NCI-H748 treated with DMSO at 0.1 percent for 48 hours (cell line): ENCODE measurements at regions not wholly inside any gene's neighbourhood (a gene's known extent, or its start where the extent isn't known, plus 50 kb on each side); places are given as distances from the start of the nearest gene placed in this dataset.
"Not testable (repeated sequence)": the region's sequence is repeated elsewhere in the genome, so short reads cannot be mapped to it uniquely, and the experiment has no call there.

Source experiments
- DNase-seq: peaks from one replicate; lab custom pipeline; 2025; lab: John Stamatoyannopoulos, UW

GRCh38 chr4:63063760-63064159 is 1345.5 kb downstream of the TECRL start:
- DNase-seq, result no peak

- not testable (repeated sequence) for DNase-seq
Observed at GRCh38 chr4:63062891-63063290, 1346.4 kb downstream of the TECRL start.

GRCh38 chr4:63049726-63050125 is 1359.5 kb downstream of the TECRL start:
- no peak for DNase-seq

GRCh38 chr4:63049278-63049677 is 1360.0 kb downstream of the TECRL start:
- no peak for DNase-seq

GRCh38 chr4:63036159-63036866 is 1372.9 kb downstream of the TECRL start:
- DNase-seq, result no peak

- DNase-seq, result no peak
Observed at GRCh38 chr4:63029380-63029779, 1379.9 kb downstream of the TECRL start.

GRCh38 chr4:63020661-63021060 is 1388.6 kb downstream of the TECRL start:
- DNase-seq, result no peak

- DNase-seq, result no peak
Observed at GRCh38 chr4:63017300-63017699, 1392.0 kb downstream of the TECRL start.

- DNase-seq, result no peak
Observed at GRCh38 chr4:62970846-62971245, 1438.4 kb downstream of the TECRL start.

GRCh38 chr4:62960415-62960814 is 1448.8 kb downstream of the TECRL start:
- DNase-seq, result no peak

- no peak for DNase-seq
Observed at GRCh38 chr4:62953752-62954151, 1455.5 kb downstream of the TECRL start.

- no peak for DNase-seq
Observed at GRCh38 chr4:62952366-62952765, 1456.9 kb downstream of the TECRL start.

GRCh38 chr4:62948108-62948507 is 1461.1 kb downstream of the TECRL start:
- no peak for DNase-seq

GRCh38 chr4:62940229-62940628 is 1469.0 kb downstream of the TECRL start:
- no peak for DNase-seq

GRCh38 chr4:62930884-62931283 is 1478.4 kb downstream of the TECRL start:
- no peak for DNase-seq

GRCh38 chr4:62928483-62928882 is 1480.8 kb downstream of the TECRL start:
- no peak for DNase-seq

GRCh38 chr4:62927574-62927973 is 1481.7 kb downstream of the TECRL start:
- DNase-seq, result no peak

GRCh38 chr4:62923783-62924182 is 1485.5 kb downstream of the TECRL start:
- no peak for DNase-seq

- no peak for DNase-seq
Observed at GRCh38 chr4:62917649-62918048, 1491.6 kb downstream of the TECRL start.

- DNase-seq, result no peak
Observed at GRCh38 chr4:62914758-62915157, 1494.5 kb downstream of the TECRL start.

- no peak for DNase-seq
Observed at GRCh38 chr4:62913065-62913464, 1496.2 kb downstream of the TECRL start.

GRCh38 chr4:62912531-62912930 is 1496.7 kb downstream of the TECRL start:
- no peak for DNase-seq

- no peak for DNase-seq
Observed at GRCh38 chr4:62909238-62909637, 1500.0 kb downstream of the TECRL start.

GRCh38 chr4:62901101-62901500 is 1508.1 kb downstream of the TECRL start:
- no peak for DNase-seq
